Tibial artery (tissue), 4 donors: ENCODE measurements at regions not wholly inside any gene's neighbourhood (a gene's known extent, or its start where the extent isn't known, plus 50 kb on each side); places are given as distances from the start of the nearest gene placed in this dataset.

Source experiments
- DNase-seq, 2 donors: peaks; one replicate each; pipeline ENCODE4 v3.0.0-alpha.2; 2019
- H3K27ac ChIP-seq, 2 donors: fragments of 200-600 bp; sonication (generic) in 1 of 2; 1 replicate in 1 of 2; 2 replicates in 1 of 2; pipeline ENCODE4 v1.5.1; 2018 to 2019; ENCODE audit warnings: mild to moderate bottlenecking in 1 of 2
- H3K27me3 ChIP-seq, 2 donors: fragments of 200-600 bp; sonication (generic) in 1 of 2; one replicate each; pipeline versions ENCODE4 v1.5.1 to v1.6.0; 2016 to 2019
- H3K36me3 ChIP-seq, 3 donors: fragments of 200-600 bp; sonication (generic) in 2 of 3; one replicate each; pipeline ENCODE4 v1.5.1; 2016 to 2019; ENCODE audit warnings: mild to moderate bottlenecking in 2 of 3
- H3K4me1 ChIP-seq, 4 donors: fragments of 200-600 bp; sonication (generic) in 2 of 4; 1 replicate in 3 of 4; 2 replicates in 1 of 4; pipeline ENCODE4 v1.5.1; 2016 to 2019
- H3K4me3 ChIP-seq, 2 donors: fragments of 200-600 bp; sonication (generic) in 1 of 2; 1 replicate in 1 of 2; 2 replicates in 1 of 2; pipeline ENCODE4 v1.5.1; 2018 to 2019; ENCODE audit warnings: mild to moderate bottlenecking in 2 of 2
- H3K9me3 ChIP-seq, 3 donors: fragments of 200-600 bp; sonication (generic) in 1 of 3; one replicate each; pipeline ENCODE4 v1.5.1; 2016 to 2019
- CTCF ChIP-seq, 2 experiments: fragments of 200-600 bp in 1 of 2; fragments of 450-650 bp in 1 of 2; IDR thresholded peaks; one replicate each; pipeline ENCODE4 v1.5.1; 2017 to 2019; ENCODE audit warnings: antibody characterized with exemption in 2 of 2, mild to moderate bottlenecking in 1 of 2, moderate library complexity in 1 of 2
- intact Hi-C: fragments of 100-400 bp; cut with DNase I; formaldehyde crosslinking; loops from one replicate; pipeline ENCODE4 v1.15.0; 2023; ENCODE audit warnings: low total_unique reads

GRCh38 chrX:140342410-140342809, 162.5 kb downstream of the SOX3 start:
- TF ChIP-seq CTCF (IDR thresholded peaks at IDR 0.05): no peak
- no peak overlapping the region for H3K27ac ChIP-seq
- H3K36me3 ChIP-seq: no peaks in the 10 kb centered on the region
- intact Hi-C loops: no loop called here
- no peak overlapping the region for H3K4me3 ChIP-seq
- DNase-seq: no peak
- H3K27me3 ChIP-seq: no peaks in the 10 kb centered on the region
- no peaks in the 10 kb centered on the region for H3K4me1 ChIP-seq
- no peaks in the 10 kb centered on the region for H3K9me3 ChIP-seq

- TF ChIP-seq CTCF (IDR thresholded peaks at IDR 0.05): no peak
- H3K27me3 ChIP-seq: no peaks in the 10 kb centered on the region
- intact Hi-C loops: no loop called here
- no peak overlapping the region for H3K4me3 ChIP-seq
- no peaks in the 10 kb centered on the region for H3K9me3 ChIP-seq
- H3K4me1 ChIP-seq: no peaks in the 10 kb centered on the region
- H3K36me3 ChIP-seq: no peaks in the 10 kb centered on the region
- H3K27ac ChIP-seq: no peak overlapping the region
- DNase-seq: no peak
These were observed 167.6 kb downstream of the SOX3 start for GRCh38 chrX:140337263-140337662.

GRCh38 chrX:140318296-140318695, 186.6 kb downstream of the SOX3 start:
- Histone ChIP-seq H3K36me3 (no peaks in the 10 kb centered on the region), H3K4me1 (no peaks in the 10 kb centered on the region), H3K27me3 (no peaks in the 10 kb centered on the region), H3K9me3 (no peaks in the 10 kb centered on the region), H3K4me3 (no peak overlapping the region), H3K27ac (no peak overlapping the region)
- no peak for TF ChIP-seq CTCF (IDR thresholded peaks at IDR 0.05)
- intact Hi-C loops: no loop called here
- DNase-seq: no peak

- Histone ChIP-seq H3K9me3 (no peaks in the 10 kb centered on the region), H3K27ac (no peak overlapping the region), H3K27me3 (no peaks in the 10 kb centered on the region), H3K4me1 (no peaks in the 10 kb centered on the region), H3K4me3 (no peak overlapping the region), H3K36me3 (no peaks in the 10 kb centered on the region)
- DNase-seq: no peak
- TF ChIP-seq CTCF (IDR thresholded peaks at IDR 0.05): no peak
- intact Hi-C loops: no loop called here
These were observed 187.4 kb downstream of the SOX3 start for GRCh38 chrX:140317462-140317861.

- no peaks in the 10 kb centered on the region for H3K27me3 ChIP-seq
- H3K9me3 ChIP-seq: peaks cover 0 to 4% (median 0%) of the 10 kb centered on the region in 3 donors
- TF ChIP-seq CTCF (IDR thresholded peaks at IDR 0.05): no peak
- no peak for DNase-seq
- no peaks in the 10 kb centered on the region for H3K36me3 ChIP-seq
- intact Hi-C loops: no loop called here
- no peak overlapping the region for H3K27ac ChIP-seq
- no peak overlapping the region for H3K4me3 ChIP-seq
- no peaks in the 10 kb centered on the region for H3K4me1 ChIP-seq
These were observed 205.7 kb downstream of the SOX3 start for GRCh38 chrX:140298960-140299825.
